ENCODE measurements at regions not wholly inside any gene's neighbourhood (a gene's known extent, or its start where the extent isn't known, plus 50 kb on each side); places are given as distances from the start of the nearest gene placed in this dataset.

GRCh38 chr3:181302960-181303359 is 313.4 kb upstream of the DNAJC19 start:
- H3K9ac ChIP-seq (ENCODE audit: control insufficient read depth, extremely low read depth, insufficient read depth, low read length): no peak overlapping the region
- no peaks in the 10 kb centered on the region for H4K20me1 ChIP-seq (ENCODE audit: control insufficient read depth, extremely low read depth, insufficient read depth, low read length)

GRCh38 chr3:181300033-181300432 is 310.5 kb upstream of the DNAJC19 start:
- H3K4me2 ChIP-seq (ENCODE audit: control insufficient read depth, extremely low read depth, insufficient read depth, low read depth, low read length): no peak overlapping the region
- no peaks in the 10 kb centered on the region for H3K36me3 ChIP-seq (ENCODE audit: control insufficient read depth in 2 of 2, extremely low read depth in 1 of 2, insufficient read depth in 2 of 2, low read length in 2 of 2)
- H3K9ac ChIP-seq (ENCODE audit: control insufficient read depth, extremely low read depth, insufficient read depth, low read length): no peak overlapping the region
- no peak overlapping the region for H2AFZ ChIP-seq (ENCODE audit: control insufficient read depth, low read length)
- no peaks in the 10 kb centered on the region for H4K20me1 ChIP-seq (ENCODE audit: control insufficient read depth, extremely low read depth, insufficient read depth, low read length)
- H3K79me2 ChIP-seq (ENCODE audit: control insufficient read depth, insufficient read depth, low read length): no peaks in the 10 kb centered on the region
- no peak overlapping the region for H3K27ac ChIP-seq (ENCODE audit: control insufficient read depth, insufficient read depth, low read length)
- H3K9me1 ChIP-seq (ENCODE audit: control insufficient read depth, extremely low read depth, insufficient read depth, low read length): no peaks in the 10 kb centered on the region
- FAIRE-seq (no peak), DNase-seq (ENCODE audit: low read depth, low spot score) (no peak)
- H3K9me3 ChIP-seq (ENCODE audit: control insufficient read depth, low read depth, low read length): no peaks in the 10 kb centered on the region
- no peaks in the 10 kb centered on the region for H3K27me3 ChIP-seq (ENCODE audit: control insufficient read depth, extremely low read depth, insufficient read depth, low read length)
- no peak overlapping the region for H3K4me3 ChIP-seq (ENCODE audit: control insufficient read depth in 2 of 3, extremely low read depth in 1 of 3, insufficient read depth in 2 of 3, low read depth in 1 of 3, low read length in 3 of 3)
- dilution Hi-C loops (cut with MboI; ENCODE audit: extremely low pct_ligation_motif_present, low sequenced_read_pairs): no loop called here
- no peaks in the 10 kb centered on the region for H3K4me1 ChIP-seq (ENCODE audit: control insufficient read depth, extremely low read depth, insufficient read depth, low read length)
- no peak for TF ChIP-seq EZH2 (IDR thresholded peaks at IDR 0.05; ENCODE audit: low read length)

More at GRCh38 chr3:181302960-181303359, 313.4 kb upstream of the DNAJC19 start:
- FAIRE-seq (no peak), DNase-seq (ENCODE audit: low read depth, low spot score) (no peak)
- Histone ChIP-seq H3K9me1 (ENCODE audit: control insufficient read depth, extremely low read depth, insufficient read depth, low read length) (no peaks in the 10 kb centered on the region), H2AFZ (ENCODE audit: control insufficient read depth, low read length) (no peak overlapping the region), H3K4me2 (ENCODE audit: control insufficient read depth, extremely low read depth, insufficient read depth, low read depth, low read length) (no peak overlapping the region), H3K27ac (ENCODE audit: control insufficient read depth, insufficient read depth, low read length) (no peak overlapping the region), H3K9me3 (ENCODE audit: control insufficient read depth, low read depth, low read length) (no peaks in the 10 kb centered on the region), H3K4me1 (ENCODE audit: control insufficient read depth, extremely low read depth, insufficient read depth, low read length) (no peaks in the 10 kb centered on the region), H3K79me2 (ENCODE audit: control insufficient read depth, insufficient read depth, low read length) (no peaks in the 10 kb centered on the region), H3K27me3 (ENCODE audit: control insufficient read depth, extremely low read depth, insufficient read depth, low read length) (no peaks in the 10 kb centered on the region), H3K36me3 (ENCODE audit: control insufficient read depth in 2 of 2, extremely low read depth in 1 of 2, insufficient read depth in 2 of 2, low read length in 2 of 2) (no peaks in the 10 kb centered on the region), H3K4me3 (ENCODE audit: control insufficient read depth in 2 of 3, extremely low read depth in 1 of 3, insufficient read depth in 2 of 3, low read depth in 1 of 3, low read length in 3 of 3) (no peak overlapping the region)
- TF ChIP-seq CTCF (optimal IDR thresholded peaks at IDR 0.05 in 1 of 3, IDR thresholded peaks at IDR 0.05 in 1 of 3, conservative IDR thresholded peaks at IDR 0.05 in 1 of 3; ENCODE audit: extremely low read depth in 1 of 3, insufficient read depth in 2 of 3, low read length in 3 of 3): no peak
- no peak for TF ChIP-seq EZH2 (IDR thresholded peaks at IDR 0.05; ENCODE audit: low read length)
- dilution Hi-C loops (cut with MboI; ENCODE audit: extremely low pct_ligation_motif_present, low sequenced_read_pairs): no loop called here

GRCh38 chr3:181298421-181298820 is 308.9 kb upstream of the DNAJC19 start:
- no peak overlapping the region for H2AFZ ChIP-seq (ENCODE audit: control insufficient read depth, low read length)
- no peak overlapping the region for H3K27ac ChIP-seq (ENCODE audit: control insufficient read depth, insufficient read depth, low read length)
- H4K20me1 ChIP-seq (ENCODE audit: control insufficient read depth, extremely low read depth, insufficient read depth, low read length): no peaks in the 10 kb centered on the region
- H3K9ac ChIP-seq (ENCODE audit: control insufficient read depth, extremely low read depth, insufficient read depth, low read length): no peak overlapping the region
- TF ChIP-seq CTCF (optimal IDR thresholded peaks at IDR 0.05 in 1 of 3, IDR thresholded peaks at IDR 0.05 in 1 of 3, conservative IDR thresholded peaks at IDR 0.05 in 1 of 3; ENCODE audit: extremely low read depth in 1 of 3, insufficient read depth in 2 of 3, low read length in 3 of 3): no peak
- TF ChIP-seq EZH2 (IDR thresholded peaks at IDR 0.05; ENCODE audit: low read length): no peak
- H3K4me3 ChIP-seq (ENCODE audit: control insufficient read depth in 2 of 3, extremely low read depth in 1 of 3, insufficient read depth in 2 of 3, low read depth in 1 of 3, low read length in 3 of 3): no peak overlapping the region
- H3K27me3 ChIP-seq (ENCODE audit: control insufficient read depth, extremely low read depth, insufficient read depth, low read length): no peaks in the 10 kb centered on the region
- H3K36me3 ChIP-seq (ENCODE audit: control insufficient read depth in 2 of 2, extremely low read depth in 1 of 2, insufficient read depth in 2 of 2, low read length in 2 of 2): no peaks in the 10 kb centered on the region
- no peaks in the 10 kb centered on the region for H3K9me3 ChIP-seq (ENCODE audit: control insufficient read depth, low read depth, low read length)
- no peaks in the 10 kb centered on the region for H3K79me2 ChIP-seq (ENCODE audit: control insufficient read depth, insufficient read depth, low read length)
- H3K9me1 ChIP-seq (ENCODE audit: control insufficient read depth, extremely low read depth, insufficient read depth, low read length): no peaks in the 10 kb centered on the region
- no peak overlapping the region for H3K4me2 ChIP-seq (ENCODE audit: control insufficient read depth, extremely low read depth, insufficient read depth, low read depth, low read length)
- DNase-seq (ENCODE audit: low read depth, low spot score): no peak
- FAIRE-seq: no peak
- dilution Hi-C loops (cut with MboI; ENCODE audit: extremely low pct_ligation_motif_present, low sequenced_read_pairs): no loop called here
- peaks cover 6% of the 10 kb centered on the region for H3K4me1 ChIP-seq (ENCODE audit: control insufficient read depth, extremely low read depth, insufficient read depth, low read length)
